ENCODE measurements at regions not wholly inside any gene's neighbourhood (a gene's known extent, or its start where the extent isn't known, plus 50 kb on each side); places are given as distances from the start of the nearest gene placed in this dataset.

- TF ChIP-seq CTCF (IDR thresholded peaks at IDR 0.05; ENCODE audit: low read depth, low read length, missing control alignments): no peak
- DNase-seq (ENCODE audit: low read depth): no peak
- H3K4me3 ChIP-seq (ENCODE audit: low read depth, low read length): no peak overlapping the region
These were observed 422.7 kb downstream of the TLE1 start for GRCh38 chr9:81266674-81267073.

GRCh38 chr9:81266086-81266485 is 423.3 kb downstream of the TLE1 start:
- DNase-seq (ENCODE audit: low read depth): no peak
- TF ChIP-seq CTCF (IDR thresholded peaks at IDR 0.05; ENCODE audit: low read depth, low read length, missing control alignments): no peak
- no peak overlapping the region for H3K4me3 ChIP-seq (ENCODE audit: low read depth, low read length)

GRCh38 chr9:81264516-81264915 is 424.8 kb downstream of the TLE1 start:
- TF ChIP-seq CTCF (IDR thresholded peaks at IDR 0.05; ENCODE audit: low read depth, low read length, missing control alignments): no peak
- H3K4me3 ChIP-seq (ENCODE audit: low read depth, low read length): no peak overlapping the region
- no peak for DNase-seq (ENCODE audit: low read depth)

GRCh38 chr9:81259896-81260295 is 429.5 kb downstream of the TLE1 start:
- H3K4me3 ChIP-seq (ENCODE audit: low read depth, low read length): no peak overlapping the region
- no peak for TF ChIP-seq CTCF (IDR thresholded peaks at IDR 0.05; ENCODE audit: low read depth, low read length, missing control alignments)
- no peak for DNase-seq (ENCODE audit: low read depth)

GRCh38 chr9:81256368-81256767 is 433.0 kb downstream of the TLE1 start:
- TF ChIP-seq CTCF (IDR thresholded peaks at IDR 0.05; ENCODE audit: low read depth, low read length, missing control alignments): no peak
- no peak overlapping the region for H3K4me3 ChIP-seq (ENCODE audit: low read depth, low read length)

GRCh38 chr9:81250606-81251005 is 438.7 kb downstream of the TLE1 start:
- no peak overlapping the region for H3K4me3 ChIP-seq (ENCODE audit: low read depth, low read length)
- no peak for TF ChIP-seq CTCF (IDR thresholded peaks at IDR 0.05; ENCODE audit: low read depth, low read length, missing control alignments)

More at GRCh38 chr9:81256368-81256767, 433.0 kb downstream of the TLE1 start:
- DNase-seq (ENCODE audit: low read depth): no peak

GRCh38 chr9:81250041-81250440 is 439.3 kb downstream of the TLE1 start:
- TF ChIP-seq CTCF (IDR thresholded peaks at IDR 0.05; ENCODE audit: low read depth, low read length, missing control alignments): no peak
- DNase-seq (ENCODE audit: low read depth): no peak
- H3K4me3 ChIP-seq (ENCODE audit: low read depth, low read length): no peak overlapping the region

More at GRCh38 chr9:81250606-81251005, 438.7 kb downstream of the TLE1 start:
- no peak for DNase-seq (ENCODE audit: low read depth)
